Activated naive CD4-positive, alpha-beta T cell treated with Interleukin-2 at 50 U/mL for 16 hours (primary cell): ENCODE measurements at regions not wholly inside any gene's neighbourhood (a gene's known extent, or its start where the extent isn't known, plus 50 kb on each side); places are given as distances from the start of the nearest gene placed in this dataset.
"Not testable (repeated sequence)": the region's sequence is repeated elsewhere in the genome, so short reads cannot be mapped to it uniquely, and the experiment has no call there.

Experiments used
- DNase-seq: peaks from one replicate; pipeline ENCODE4 v3.0.0-alpha.2; 2020

DNA sequence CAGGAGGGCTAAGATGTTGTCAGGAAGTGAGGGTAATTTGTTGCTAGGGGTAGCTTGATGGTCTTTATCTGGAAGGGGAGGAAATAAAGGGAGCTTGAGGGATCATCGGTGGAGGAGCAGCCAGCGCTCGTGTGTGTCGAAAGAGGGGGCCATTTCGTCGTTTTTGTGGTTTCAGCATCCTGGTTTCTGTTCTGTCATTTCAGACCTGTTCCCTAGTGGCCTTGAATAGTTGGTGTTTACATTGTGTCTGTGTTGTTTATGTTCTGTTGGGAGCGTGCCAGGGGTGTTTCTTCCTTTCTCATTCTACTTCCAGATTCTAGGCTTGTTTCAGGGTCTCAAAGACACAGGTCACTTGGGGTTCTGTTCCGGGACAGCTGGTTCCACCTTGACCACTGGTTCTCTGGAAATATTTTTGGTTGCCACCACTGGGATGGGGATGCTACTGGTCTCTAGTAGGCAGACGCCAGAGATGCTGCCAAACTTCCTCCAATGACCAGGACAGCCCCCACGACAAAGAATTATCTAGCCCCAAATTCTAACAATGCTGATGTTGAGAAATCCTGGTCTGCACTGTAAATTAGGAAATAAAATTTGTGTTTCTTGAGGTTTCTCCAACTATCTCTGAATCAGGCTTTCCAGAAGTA is 113.9 kb upstream of the NAA20 start:
- DNase-seq: no peak

DNA sequence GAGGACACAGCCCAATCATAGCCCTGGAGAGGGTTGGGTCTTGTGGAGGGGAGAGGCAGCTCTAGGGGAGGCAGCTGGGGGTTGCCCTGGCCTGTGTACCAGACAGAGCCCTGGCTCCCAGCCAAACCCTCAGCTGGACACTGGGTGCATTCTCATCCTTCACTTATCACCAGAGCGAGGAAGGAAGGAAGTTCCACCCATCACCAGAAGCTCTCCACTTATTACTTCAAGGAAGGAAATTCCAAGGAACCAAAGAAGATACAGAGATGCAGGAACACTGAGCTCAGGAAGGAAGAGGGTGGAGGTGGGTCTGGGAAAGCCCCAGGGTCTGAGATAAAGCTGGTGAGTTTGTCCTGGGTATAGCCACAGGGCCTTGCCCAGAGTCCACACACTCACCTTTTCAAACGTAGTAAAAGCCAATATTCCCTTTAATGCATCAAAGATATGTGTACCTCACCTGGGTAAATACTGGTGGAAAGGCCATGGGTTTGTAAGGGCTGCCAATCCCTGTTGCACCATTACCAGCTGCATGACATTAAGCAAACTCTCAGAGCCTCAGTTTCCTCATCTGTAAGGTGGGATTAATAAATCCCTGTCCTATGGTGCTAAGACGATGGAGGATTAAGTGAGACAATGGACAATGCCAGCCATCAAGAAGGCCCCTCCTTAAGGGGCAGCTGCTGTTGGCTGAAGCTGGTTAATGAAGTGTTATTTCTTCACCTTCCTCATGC is 109.7 kb upstream of the NAA20 start:
- DNase-seq: no peak

DNA sequence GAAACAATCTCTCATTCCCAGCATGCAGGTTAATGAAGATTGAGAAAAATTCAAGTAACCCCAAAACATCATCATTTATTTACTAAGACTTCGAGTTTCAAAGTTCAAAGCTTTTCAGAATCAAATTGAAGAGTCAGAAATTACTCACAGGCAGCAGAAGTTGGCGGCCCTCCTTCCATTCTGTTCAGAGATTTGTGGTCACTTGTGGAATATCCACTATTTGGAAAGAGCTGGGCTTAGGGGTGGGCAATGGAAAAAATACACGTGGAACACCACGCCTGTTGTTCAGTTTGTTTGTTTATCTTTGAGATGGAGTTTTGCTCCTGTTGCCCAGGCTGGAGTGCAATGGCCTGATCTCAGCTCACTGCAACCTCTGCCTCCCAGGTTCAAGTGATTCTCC is 108.6 kb upstream of the NAA20 start:
- DNase-seq: no peak

DNA sequence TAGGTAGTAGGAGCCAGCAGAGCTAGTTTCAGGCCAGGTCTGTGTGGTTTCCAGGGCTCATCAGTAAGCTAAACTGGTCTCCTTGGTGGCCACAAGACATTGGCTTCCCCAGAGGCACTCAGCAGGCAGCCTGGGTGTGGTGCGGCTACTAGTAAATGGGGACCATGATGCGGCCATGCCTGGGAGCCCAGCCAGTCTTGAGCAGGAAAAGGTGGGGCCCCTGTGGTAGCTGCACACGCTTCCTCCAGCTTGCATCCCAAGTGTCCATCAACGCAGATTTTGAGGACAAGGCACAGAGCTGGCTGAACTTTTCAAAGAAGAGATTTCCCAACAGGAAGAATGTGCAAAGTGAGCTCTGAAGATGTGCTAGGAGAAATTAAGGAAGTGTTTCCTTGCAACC is 107.4 kb upstream of the NAA20 start:
- DNase-seq: no peak

DNA sequence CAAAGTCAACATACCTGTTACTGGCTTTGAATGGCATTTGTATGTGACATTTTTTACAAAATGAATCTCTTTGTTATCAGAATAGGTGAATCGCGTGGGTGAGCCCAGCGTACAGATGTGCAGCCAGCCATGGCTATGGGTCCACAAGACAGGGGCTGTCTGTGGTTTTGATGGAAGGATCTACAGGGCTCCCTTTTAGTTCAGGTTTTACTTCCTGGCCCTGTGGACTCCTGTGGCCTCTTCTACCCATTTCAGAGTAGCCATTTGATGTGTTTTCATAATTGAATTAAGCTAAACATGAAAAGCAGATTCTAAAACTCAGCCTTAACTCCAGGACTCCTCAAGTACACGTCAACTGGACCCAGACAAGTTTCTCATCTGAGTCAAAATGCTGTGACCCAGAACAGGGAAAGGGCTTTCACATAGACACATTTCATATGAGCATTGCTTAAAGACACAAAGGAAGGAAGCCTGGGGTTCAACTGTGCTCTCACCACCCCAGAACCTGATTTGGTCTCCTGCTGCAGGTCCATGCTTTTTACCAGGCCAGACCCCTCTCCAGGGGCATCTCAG is 105.3 kb upstream of the NAA20 start:
- DNase-seq: no peak

DNA sequence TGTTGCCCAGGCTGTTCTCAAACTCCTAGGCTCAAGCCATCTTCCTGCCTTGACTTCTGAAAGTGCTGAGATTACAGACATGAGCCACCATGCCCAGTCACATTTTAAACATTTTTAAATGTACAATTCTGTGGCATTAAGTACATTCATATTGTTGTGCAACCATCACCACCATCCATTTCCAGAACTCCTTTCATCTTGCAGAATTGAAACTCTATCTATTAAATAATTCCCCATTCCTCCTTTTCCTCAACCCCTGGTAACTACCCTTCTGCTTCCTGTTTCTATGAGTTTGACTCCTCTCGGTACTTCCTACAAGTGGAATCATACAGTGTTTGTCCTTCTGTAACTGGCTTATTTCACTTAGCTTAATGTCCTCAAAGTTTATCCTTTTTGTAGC is 103.8 kb upstream of the NAA20 start:
- DNase-seq: no peak

DNA sequence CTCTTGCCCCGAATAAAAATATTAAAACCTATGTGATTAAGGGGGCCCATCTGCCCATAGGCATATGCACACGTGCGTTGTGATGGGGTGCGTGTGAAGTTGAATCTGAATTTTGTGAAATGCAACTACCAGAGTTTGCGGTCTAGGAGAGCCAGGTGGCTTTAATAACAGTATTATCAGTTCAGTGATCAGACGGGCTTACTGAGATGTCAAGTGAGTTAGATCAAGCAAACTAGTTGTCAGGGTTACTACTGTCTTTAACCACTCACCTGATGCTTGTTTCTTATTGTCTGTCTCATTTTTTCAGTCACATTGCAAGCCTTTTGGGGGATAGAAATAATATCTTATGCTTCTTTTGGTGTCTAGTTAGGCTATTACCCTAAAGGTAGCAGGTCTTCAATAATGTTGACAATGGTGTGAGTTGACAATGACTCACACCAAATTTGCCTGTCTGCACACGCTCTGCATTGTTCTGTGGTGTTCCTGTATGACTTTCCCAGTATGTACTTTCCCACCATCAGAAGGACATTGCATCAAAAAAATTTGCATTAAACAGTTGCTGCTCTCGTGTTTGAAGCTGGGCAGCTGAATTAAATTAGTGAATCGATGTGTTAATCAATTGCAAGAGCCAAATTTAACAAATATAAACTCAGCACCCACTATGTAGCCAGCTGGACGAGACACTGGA is 103.1 kb upstream of the NAA20 start:
- DNase-seq: no peak

DNA sequence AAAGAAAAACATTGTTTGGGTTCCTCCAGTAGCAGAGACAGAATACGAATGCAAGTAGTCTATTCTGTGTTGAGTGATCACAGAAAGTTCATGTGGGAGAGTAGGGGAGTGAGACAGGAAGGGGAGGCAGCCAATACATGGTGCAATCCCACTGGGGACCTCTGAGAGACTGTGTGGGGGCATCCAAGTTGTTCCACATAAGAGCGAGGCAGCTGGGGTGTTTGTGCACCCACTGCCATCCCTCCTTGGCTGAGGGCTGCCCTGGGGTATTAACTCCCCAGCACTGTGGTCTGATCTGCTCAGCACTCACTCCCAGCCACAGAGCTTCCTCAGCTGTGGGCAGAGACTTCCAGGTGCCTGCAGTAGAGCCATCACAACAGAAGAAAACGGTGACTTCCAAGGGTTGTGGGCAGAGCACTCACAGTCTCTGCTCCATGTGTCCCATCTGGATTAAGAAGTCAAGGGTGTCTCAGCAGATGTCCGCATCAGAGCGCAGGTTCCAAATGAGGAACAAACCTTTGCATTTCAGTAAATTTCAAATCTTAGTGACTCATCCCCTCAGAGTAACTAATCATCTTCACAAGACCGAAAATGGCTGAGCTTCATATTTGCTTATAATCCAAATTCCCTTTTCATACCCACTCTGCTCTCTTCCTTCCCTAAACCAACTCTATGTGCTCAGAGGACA is 101.9 kb upstream of the NAA20 start:
- no peak for DNase-seq

DNA sequence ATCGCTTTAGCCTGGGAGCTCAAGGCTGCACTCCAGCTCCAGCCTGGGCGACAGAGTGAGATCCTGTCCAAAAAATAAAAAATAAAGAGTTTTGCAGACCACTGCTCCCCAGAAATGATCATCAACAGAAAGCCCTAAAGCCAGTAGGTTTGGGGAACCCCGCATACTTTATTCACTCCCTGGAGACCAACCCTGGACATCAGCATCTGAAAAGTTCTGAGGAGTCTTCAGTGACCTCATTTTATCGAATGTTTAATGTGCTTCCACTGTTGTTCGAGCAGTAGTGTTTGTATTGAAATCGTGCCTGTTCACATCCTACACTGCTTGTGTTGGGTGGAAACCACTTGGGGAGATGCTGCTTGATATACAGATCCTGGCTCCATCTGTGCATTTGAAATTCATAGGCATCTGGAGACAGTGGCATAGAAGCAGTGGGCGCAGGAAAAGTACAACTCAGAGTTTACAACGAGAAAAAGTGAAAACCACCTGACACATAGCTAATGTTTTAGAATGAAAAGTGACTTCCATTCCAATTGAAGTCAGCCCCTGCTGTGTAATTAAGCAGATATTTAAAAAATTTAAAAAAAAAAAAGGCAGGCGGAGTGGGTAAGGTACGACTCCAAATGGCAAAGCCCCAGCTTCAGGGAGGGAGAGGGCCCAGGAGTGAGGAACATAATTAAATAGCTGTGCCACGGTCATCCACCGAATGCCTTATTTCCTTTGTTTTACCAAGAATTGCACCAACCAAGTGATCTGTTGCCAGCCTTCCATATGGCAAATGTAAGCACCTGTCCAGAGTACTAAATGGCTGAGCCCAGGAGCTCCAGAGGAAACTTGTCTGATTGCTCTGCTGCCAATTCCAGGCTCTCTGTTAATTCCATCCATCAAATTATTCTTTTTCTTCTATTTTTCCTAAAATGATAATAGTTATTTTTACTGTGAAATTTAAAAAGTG is 100.4 kb upstream of the NAA20 start:
- DNase-seq: no peak

DNA sequence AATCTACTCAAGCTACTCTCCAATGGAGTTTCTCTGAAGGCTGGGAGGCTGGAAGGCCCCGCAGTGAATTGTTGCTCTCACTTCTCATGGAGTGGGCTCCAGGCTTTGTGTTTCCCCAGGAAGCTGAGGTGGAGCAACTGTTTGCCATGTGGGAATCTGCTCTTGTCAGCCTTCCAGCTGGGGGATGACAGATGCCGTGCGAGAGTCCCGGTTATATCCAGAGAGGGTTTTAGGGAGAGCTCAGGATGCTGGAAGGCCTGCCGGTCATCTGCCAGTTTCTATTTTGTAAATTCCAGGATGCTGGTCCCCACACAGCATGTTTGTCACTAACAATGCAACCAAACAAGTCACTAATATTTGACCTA is 98.2 kb upstream of the NAA20 start:
- DNase-seq: no peak

DNA sequence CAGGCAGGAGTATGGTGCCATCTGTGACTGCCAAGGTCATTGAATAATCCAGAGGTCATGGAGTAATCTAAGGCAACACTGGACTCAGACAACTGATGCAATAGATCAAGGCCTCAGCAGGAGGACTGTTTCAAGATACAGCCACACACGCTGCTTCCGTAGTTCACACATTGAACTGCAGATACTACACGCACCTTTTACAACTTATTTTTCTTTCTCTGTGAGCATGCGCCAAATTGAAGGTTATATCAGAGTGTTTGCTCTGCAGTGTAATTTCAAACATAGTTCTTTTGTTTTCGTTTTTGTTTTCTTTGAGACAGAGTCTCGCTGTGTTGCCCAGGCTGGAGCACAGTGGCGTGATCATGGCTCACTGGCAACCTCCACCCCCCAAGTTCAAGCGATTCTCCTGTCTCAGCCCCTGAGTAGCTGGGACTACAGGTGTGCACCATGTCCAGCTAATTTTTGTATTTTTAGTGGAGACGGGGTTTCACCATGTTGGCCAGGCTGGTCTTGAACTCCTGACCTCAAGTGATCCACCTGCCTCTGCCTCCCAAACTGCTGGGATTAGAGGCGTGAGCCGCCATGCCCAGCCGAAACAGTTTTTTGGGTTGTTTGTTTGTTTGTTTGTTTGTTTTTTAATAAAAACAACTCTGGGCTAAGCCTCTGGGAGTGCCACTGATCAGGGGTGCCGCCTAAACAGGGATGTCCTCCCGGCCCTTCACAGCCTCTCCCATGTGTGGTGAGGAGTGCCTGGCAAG is 96.6 kb upstream of the NAA20 start:
- no peak for DNase-seq

DNA sequence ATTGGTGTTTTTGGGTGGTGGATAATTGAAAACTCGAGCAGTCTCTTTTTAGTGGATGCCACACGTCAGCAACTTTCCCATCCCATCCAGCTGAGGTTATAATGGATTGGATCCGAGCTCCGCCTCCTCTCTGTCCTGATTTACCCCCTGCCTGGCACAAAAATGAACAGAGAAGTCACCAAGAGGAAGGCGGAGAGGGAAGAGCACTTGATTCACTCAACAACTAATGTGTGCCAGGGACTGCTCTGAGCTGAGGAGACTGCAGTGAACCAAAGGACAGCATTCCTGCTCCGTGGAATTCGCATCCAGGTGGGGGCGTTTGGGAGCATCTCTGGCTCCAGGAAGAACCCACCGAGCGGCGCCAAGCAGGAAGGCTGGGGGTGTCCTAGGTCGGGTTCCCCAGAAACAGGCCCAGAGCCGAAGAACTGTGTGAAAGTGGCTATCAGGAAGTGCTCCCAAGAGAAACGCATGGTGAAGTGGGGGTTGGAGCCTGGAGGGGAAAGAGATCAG is 95.8 kb upstream of the NAA20 start:
- no peak for DNase-seq

DNA sequence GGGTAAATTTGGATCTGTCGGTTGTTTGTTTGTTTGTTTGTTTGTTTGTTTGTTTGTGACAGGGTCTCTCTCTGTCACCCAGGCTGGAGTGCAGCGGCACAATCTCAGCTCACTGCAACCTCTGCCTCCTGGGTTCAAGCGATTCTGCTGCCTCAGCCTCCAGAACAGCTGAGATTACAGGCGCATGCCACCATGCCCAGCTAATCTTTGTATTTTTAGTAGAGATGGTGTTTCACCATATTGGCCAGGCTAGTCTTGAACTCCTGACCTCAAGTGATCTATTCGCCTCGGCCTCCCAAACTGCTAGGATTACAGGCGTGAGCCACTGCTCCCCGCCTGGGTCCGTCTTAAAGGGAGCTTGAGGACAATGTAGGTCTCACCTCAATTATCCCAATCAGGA is 95.3 kb upstream of the NAA20 start:
- not testable (repeated sequence) for DNase-seq

DNA sequence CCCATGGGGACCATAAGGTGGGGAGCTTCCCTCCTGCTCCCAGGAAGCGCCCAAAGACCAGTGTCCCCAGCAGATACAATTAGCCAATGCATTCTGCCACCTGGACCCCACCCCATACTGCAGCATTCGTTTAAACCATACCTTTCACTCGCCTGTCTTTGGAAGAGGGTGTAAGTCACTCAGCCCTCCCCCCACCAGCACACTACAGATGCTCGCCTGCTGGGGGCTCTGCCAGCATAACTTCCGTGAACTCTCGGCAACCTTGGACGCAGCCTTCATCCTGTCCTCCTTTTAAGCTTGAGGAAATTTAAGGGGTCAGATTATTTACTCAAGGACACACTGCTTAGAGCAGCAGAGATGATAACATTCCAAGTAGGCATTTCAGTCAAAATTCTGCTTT is 94.4 kb upstream of the NAA20 start:
- no peak for DNase-seq

DNA sequence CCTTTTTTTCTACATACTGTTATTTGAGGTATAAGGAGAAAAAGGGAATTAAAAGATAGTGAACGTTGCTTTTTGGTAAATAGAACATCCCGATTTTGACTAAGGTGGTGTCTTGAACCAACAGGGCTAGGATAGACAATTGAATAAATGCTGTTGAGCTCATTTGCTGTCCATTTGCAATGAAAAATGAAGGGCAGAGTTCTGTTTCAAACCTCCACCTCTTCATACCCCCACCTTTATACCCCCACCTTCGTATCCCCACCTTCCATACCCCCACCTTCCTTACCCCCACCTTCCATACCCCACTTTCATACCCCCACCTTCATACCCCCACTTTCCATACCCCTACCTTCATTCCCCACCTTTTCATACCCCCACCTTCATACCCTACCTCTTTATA is 93.4 kb upstream of the NAA20 start:
- DNase-seq: no peak

DNA sequence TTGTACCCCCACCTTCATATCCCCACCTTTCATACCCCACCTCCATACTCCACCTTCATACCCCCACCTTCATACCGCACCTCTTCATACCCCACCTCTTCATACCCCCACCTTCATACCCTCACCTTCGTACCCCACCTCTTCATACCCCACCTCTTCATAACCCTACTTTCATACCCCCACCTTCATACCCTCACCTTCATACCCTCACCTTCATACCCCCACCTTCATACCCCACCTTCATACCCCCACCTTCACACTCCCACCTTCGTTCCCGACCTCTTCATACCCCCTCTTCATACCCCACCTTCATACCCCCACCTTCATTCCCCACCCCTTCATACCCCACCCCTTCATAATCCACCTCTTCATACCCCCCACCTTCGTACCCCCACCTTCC is 92.9 kb upstream of the NAA20 start:
- no peak for DNase-seq

DNA sequence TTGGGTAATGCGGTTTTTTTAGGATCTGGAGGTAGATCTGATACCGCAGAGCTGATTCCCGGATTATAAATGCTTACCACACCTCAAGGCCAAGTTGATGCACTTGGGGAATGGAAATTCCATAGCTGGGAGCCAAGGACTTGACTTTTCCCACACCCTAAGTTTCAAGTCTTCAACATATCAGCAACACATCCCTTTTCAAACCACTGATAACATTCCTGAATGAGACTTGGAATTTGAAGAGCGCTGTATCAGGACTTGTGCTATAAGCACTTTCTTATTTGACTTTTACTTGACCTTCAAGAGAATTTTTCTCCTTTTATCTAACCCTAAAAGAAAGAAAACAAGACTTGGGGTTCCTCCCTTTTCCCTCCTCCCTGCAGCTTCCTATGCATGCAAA is 90.6 kb upstream of the NAA20 start:
- no peak for DNase-seq

DNA sequence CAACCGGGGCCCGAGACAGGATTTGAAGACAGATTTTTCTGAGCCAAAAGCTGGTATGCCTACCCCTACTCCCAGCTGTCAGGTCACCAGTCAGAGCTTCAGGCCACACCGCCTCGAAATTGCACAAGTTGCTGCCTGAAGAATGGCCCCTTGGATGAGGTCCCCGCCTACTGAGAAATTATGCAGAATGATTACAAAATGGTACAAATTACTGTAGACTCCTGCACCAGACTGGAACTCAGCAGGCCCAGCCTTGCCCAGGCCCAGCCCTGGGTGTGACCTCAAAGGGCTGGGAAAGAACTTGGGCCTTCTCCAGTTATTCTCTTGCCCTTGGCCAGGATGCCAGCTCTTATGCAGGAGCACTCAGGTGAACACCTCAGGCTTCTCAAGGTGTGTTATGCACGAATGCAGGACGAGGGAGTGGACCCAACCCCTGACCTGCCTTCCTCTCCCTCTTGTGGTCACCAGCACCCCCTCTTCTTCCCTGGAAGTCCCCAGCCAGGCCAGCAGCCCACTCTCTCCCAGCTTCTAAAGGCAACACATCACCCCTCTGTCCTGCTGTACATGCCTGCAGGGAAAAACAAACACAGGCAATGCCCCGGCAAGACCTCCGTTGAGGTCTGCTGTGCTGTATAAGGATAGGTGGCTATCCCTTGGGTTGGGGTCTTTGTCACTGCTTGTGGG is 88.7 kb upstream of the NAA20 start:
- DNase-seq: no peak

DNA sequence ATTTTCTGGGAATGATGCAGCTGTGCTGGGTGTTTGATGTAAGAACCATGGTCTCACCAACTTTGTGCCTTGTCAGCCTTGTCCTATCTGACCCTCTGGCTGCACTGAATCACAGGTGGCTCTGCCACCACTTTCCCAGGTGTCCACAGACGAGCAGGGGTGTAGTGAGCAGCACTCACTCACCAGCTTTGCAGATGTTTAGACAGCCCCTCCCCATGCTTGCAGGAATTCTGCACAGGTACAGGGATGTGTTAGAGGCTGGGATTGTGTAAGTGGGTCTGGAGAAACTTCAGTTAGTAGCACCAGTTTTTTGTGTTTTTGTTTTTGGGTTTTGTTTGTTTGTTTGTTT is 88.2 kb upstream of the NAA20 start:
- no peak for DNase-seq

DNA sequence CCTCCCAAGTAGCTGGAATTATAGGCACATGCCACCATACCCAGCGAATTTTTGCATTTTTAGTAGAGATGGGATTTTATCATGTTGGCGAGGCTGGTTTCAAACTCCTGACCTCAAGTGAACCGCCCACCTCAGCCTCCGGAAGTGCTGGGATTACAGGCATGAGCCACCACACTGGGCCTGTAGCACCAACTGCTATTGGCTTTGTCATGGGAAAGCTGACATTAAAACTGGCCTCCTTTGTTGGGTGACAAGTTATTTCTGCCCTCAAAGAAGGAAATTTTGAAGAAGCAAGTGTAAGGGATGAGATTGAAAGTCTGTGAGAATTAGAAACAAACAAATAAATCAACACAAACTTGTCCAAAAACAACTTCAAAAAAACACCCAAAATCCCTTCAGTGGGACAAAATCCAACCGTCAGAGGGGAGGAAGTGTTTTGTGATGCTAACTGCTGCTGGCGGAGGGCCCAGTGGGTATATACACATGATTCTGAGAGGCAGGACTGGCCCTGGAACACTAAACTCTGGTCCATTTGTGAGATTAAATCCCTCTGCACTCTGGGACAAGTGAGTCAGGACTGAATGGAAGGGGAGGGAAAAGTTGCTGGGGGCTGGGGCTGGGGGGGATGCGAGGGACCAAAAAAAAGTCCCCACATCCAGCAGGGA is 87.5 kb upstream of the NAA20 start:
- no peak for DNase-seq
